Common myeloid progenitor, CD34-positive (primary cell): ENCODE measurements at regions not wholly inside any gene's neighbourhood (a gene's known extent, or its start where the extent isn't known, plus 50 kb on each side); places are given as distances from the start of the nearest gene placed in this dataset.
A peak's percentile ranks its signal among the peaks of the same experiment; 100 is the strongest.

ENCODE experiments used
- CTCF ChIA-PET: fragments of 350-600 bp; sonication (Branson Sonifier 250); formaldehyde crosslinking; loops from one replicate; lab custom pipeline; 2021; ENCODE audit warnings: antibody characterized with exemption; lab: Charles Lee
- POLR2A ChIA-PET: fragments of 350-600 bp; sonication (Branson Sonifier 250); formaldehyde crosslinking; loops from one replicate; lab custom pipeline; 2021; ENCODE audit warnings: antibody characterized with exemption; lab: Charles Lee
- DNase-seq, 3 donors: peaks; one replicate each; pipeline versions ENCODE4 v3.0.0 to v3.0.0-alpha.2; 2013
- H3K27ac ChIP-seq, 2 experiments: 1 replicate in 1 of 2; 2 replicates in 1 of 2; pipeline ENCODE4 v1.7.0; 2013; ENCODE audit warnings: inconsistent platforms in 2 of 2, low read length in 2 of 2, mild to moderate bottlenecking in 2 of 2, low read depth in 1 of 2, moderate library complexity in 1 of 2; ENCODE audit not compliant: severe bottlenecking in 2 of 2, insufficient read depth in 1 of 2, poor library complexity in 1 of 2
- H3K27me3 ChIP-seq, 5 experiments: replicated peaks in 2 of 5; 1 replicate in 3 of 5; 2 replicates in 2 of 5; pipeline versions ENCODE4 v1.6.1 to v1.7.0; 2013; ENCODE audit warnings: low read length in 4 of 5, mild to moderate bottlenecking in 2 of 5, moderate library complexity in 2 of 5, inconsistent platforms in 1 of 5; ENCODE audit not compliant: insufficient read depth in 5 of 5, control insufficient read depth in 4 of 5
- H3K36me3 ChIP-seq, 4 experiments: 1 replicate in 2 of 4; 2 replicates in 2 of 4; pipeline versions ENCODE4 v1.6.1 to v1.7.0; 2013; ENCODE audit warnings: low read length in 3 of 4, control low read depth in 1 of 4, mild to moderate bottlenecking in 1 of 4; ENCODE audit not compliant: control insufficient read depth in 4 of 4, insufficient read depth in 4 of 4
- H3K4me1 ChIP-seq, 4 experiments: 1 replicate in 3 of 4; 2 replicates in 1 of 4; pipeline versions ENCODE4 v1.6.1 to v1.7.1; 2013; ENCODE audit warnings: low read length in 3 of 4, mild to moderate bottlenecking in 3 of 4, control low read depth in 1 of 4, inconsistent platforms in 1 of 4, moderate library complexity in 1 of 4; ENCODE audit not compliant: control insufficient read depth in 4 of 4, insufficient read depth in 4 of 4; ENCODE audit errors: control extremely low read depth in 1 of 4
- H3K4me3 ChIP-seq, 7 experiments: 1 replicate in 4 of 7; 2 replicates in 3 of 7; pipeline versions ENCODE4 v1.5.1 to v1.7.0; 2013; ENCODE audit warnings: mild to moderate bottlenecking in 7 of 7, low read length in 6 of 7, moderate library complexity in 6 of 7, inconsistent platforms in 2 of 7, low read depth in 2 of 7, control low read depth in 1 of 7; ENCODE audit not compliant: insufficient read depth in 4 of 7, control insufficient read depth in 1 of 7; ENCODE audit errors: extremely low read depth in 1 of 7
- H3K9me3 ChIP-seq, 5 experiments: 1 replicate in 4 of 5; 2 replicates in 1 of 5; pipeline versions ENCODE4 v1.6.1 to v1.7.1; 2013; ENCODE audit warnings: low read length in 4 of 5, mild to moderate bottlenecking in 2 of 5, inconsistent platforms in 1 of 5, low read depth in 1 of 5, moderate library complexity in 1 of 5; ENCODE audit not compliant: control insufficient read depth in 4 of 5, insufficient read depth in 2 of 5; ENCODE audit errors: control extremely low read depth in 1 of 5
- WGBS: methylation state at CpG from one replicate; pipeline ENCODE4 v1.1.5; 2013; ENCODE audit not compliant: insufficient coverage; 5-methylcytosine and 5-hydroxymethylcytosine counted together

- Histone ChIP-seq H3K27me3 (peaks cover 0 to 56% (median 19%) of the 10 kb centered on the region in 5 experiments), H3K9me3 (no peaks in the 10 kb centered on the region), H3K36me3 (no peaks in the 10 kb centered on the region), H3K4me1 (no peaks in the 10 kb centered on the region), H3K27ac (no peak overlapping the region), H3K4me3 (no peak overlapping the region)
- DNase-seq: no peak
- 86% methylated on average over 8 of the region's 9 CpGs for WGBS
- ChIA-PET POLR2A (no interaction called here), CTCF (interaction anchor here (0.7 kb wide), 1 partner anchor 108 kb away, joined by 3 read pairs; no protein-coding TSS in a partner anchor)
Observed at GRCh38 chr10:43794181-43794815, 145.6 kb upstream of the ZNF32 start.

- no peak for DNase-seq
- Histone ChIP-seq H3K27ac (no peak overlapping the region), H3K27me3 (peaks cover 0 to 50% (median 19%) of the 10 kb centered on the region in 5 experiments), H3K4me3 (no peak overlapping the region), H3K36me3 (no peaks in the 10 kb centered on the region), H3K9me3 (no peaks in the 10 kb centered on the region), H3K4me1 (no peaks in the 10 kb centered on the region)
- ChIA-PET CTCF (no interaction called here), POLR2A (no interaction called here)
- 98% methylated on average over 5 of the region's 6 CpGs for WGBS
Observed at GRCh38 chr10:43793704-43794103, 145.0 kb upstream of the ZNF32 start.

- peaks cover 0 to 30% (median 11%) of the 10 kb centered on the region in 5 experiments for H3K27me3 ChIP-seq
- 96% methylated on average over 9 of the region's 11 CpGs for WGBS
- no peaks in the 10 kb centered on the region for H3K9me3 ChIP-seq
- H3K4me3 ChIP-seq: no peak overlapping the region
- no peaks in the 10 kb centered on the region for H3K36me3 ChIP-seq
- no peak overlapping the region for H3K27ac ChIP-seq
- ChIA-PET POLR2A (no interaction called here), CTCF (interaction anchor here (1.4 kb wide), 1 partner anchor 9 kb away, joined by 3 read pairs; no protein-coding TSS in a partner anchor)
- DNase-seq: no peak
- no peaks in the 10 kb centered on the region for H3K4me1 ChIP-seq
Observed at GRCh38 chr10:43790147-43790546, 141.5 kb upstream of the ZNF32 start.

- 78% methylated on average over 1 of the region's 2 CpGs for WGBS
- Histone ChIP-seq H3K27ac (no peak overlapping the region), H3K4me3 (no peak overlapping the region), H3K4me1 (peaks cover 4 to 22% (median 18%) of the 10 kb centered on the region in 4 experiments), H3K36me3 (no peaks in the 10 kb centered on the region), H3K27me3 (peaks cover 0 to 6% (median 2%) of the 10 kb centered on the region in 5 experiments), H3K9me3 (no peaks in the 10 kb centered on the region)
- ChIA-PET CTCF (interaction anchor here (0.9 to 6.1 kb wide), 9 partner anchors 10 to 259 kb away, joined by 3 to 36 read pairs (median 3); no protein-coding TSS in a partner anchor), POLR2A (no interaction called here)
- DNase-seq: peak; percentile 49 to 62 (median 60)
Observed at GRCh38 chr10:43785252-43785651, 136.6 kb upstream of the ZNF32 start.

GRCh38 chr10:43782814-43783213, 134.1 kb upstream of the ZNF32 start:
- H3K27ac ChIP-seq: no peak overlapping the region
- H3K9me3 ChIP-seq: no peaks in the 10 kb centered on the region
- peaks cover 4 to 27% (median 24%) of the 10 kb centered on the region in 4 experiments for H3K4me1 ChIP-seq
- no peaks in the 10 kb centered on the region for H3K36me3 ChIP-seq
- CTCF ChIA-PET: interaction anchor here (1.1 to 6.1 kb wide), 2 partner anchors 20 to 92 kb away, joined by 3 to 36 read pairs; no protein-coding TSS in a partner anchor
- POLR2A ChIA-PET: no interaction called here
- 93% methylated on average over 6 of the region's 6 CpGs for WGBS
- peaks cover 0 to 2% (median 0%) of the 10 kb centered on the region in 5 experiments for H3K27me3 ChIP-seq
- H3K4me3 ChIP-seq: peak overlapping the region in 1 of 7 experiments; percentile 22
- no peak for DNase-seq

GRCh38 chr10:43781480-43782361, 133.0 kb upstream of the ZNF32 start:
- POLR2A ChIA-PET: no interaction called here
- H3K4me1 ChIP-seq: peaks cover 4 to 27% (median 24%) of the 10 kb centered on the region in 4 experiments
- peak overlapping the region in 3 of 7 experiments; percentile 22 to 47 (median 45) for H3K4me3 ChIP-seq
- peak; percentile 76 to 95 (median 92) for DNase-seq
- CTCF ChIA-PET: interaction anchor here (6.1 kb wide), 1 partner anchor 91 kb away, joined by 36 read pairs; no protein-coding TSS in a partner anchor
- no peak overlapping the region for H3K27ac ChIP-seq
- no peaks in the 10 kb centered on the region for H3K36me3 ChIP-seq
- WGBS: 74% methylated on average over 5 of the region's 6 CpGs
- no peaks in the 10 kb centered on the region for H3K9me3 ChIP-seq
- H3K27me3 ChIP-seq: peaks cover 0 to 2% (median 0%) of the 10 kb centered on the region in 5 experiments
